GM12878 (cell line): ENCODE measurements at regions not wholly inside any gene's neighbourhood (a gene's known extent, or its start where the extent isn't known, plus 50 kb on each side); places are given as distances from the start of the nearest gene placed in this dataset.

Experiments used
- CHD2 ChIP-seq: IDR thresholded peaks from 2 replicates; pipeline ENCODE4 v1.6.1; 2011; ENCODE audit warnings: low read depth, low read length, improper control_type of control experiment, borderline replicate concordance
- MEF2B ChIP-seq: fragments of 450-650 bp; IDR thresholded peaks from 2 replicates; pipeline ENCODE4 v1.6.1; 2018; ENCODE audit warnings: mild to moderate bottlenecking, moderate library complexity; ENCODE audit not compliant: partially characterized antibody, poor library complexity, severe bottlenecking
- SUPT20H ChIP-seq: IDR thresholded peaks from 2 replicates; pipeline ENCODE4 v1.6.1; 2011; ENCODE audit warnings: low read depth, mild to moderate bottlenecking, low read length, moderate library complexity, borderline replicate concordance; ENCODE audit not compliant: control insufficient read depth
- TF ChIP-seq, protein P1 (sequence below): fragments of 450-650 bp; IDR thresholded peaks from 2 replicates; pipeline ENCODE4 v1.6.1; 2017; ENCODE audit warnings: mild to moderate bottlenecking, moderate library complexity
- TF ChIP-seq, protein P2 (sequence below): IDR thresholded peaks from 2 replicates; pipeline ENCODE4 v1.6.1; 2012; ENCODE audit warnings: mild to moderate bottlenecking, low read depth, low read length

DNA sequence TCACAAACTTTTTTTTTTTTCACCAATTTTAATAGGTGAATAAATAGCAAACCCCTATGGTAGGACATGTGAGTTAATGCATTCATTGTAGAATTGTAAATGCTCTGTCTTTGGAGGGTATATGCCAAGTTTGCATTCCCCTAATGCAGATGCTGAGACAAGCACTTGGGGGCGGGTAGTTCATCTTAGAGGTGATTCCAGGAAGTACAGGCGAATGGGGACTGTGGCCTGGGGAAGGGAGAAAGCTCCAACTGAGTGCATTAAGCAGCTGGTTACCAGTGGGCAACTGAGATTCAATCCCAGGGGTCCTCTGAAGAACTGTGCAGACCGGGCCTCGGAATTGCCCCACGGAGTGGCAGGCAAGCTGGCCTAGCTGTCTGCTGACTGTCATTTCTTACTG lies 107.6 kb downstream of the ZNF664 start (continued):
- TF ChIP-seq, protein P1, sequence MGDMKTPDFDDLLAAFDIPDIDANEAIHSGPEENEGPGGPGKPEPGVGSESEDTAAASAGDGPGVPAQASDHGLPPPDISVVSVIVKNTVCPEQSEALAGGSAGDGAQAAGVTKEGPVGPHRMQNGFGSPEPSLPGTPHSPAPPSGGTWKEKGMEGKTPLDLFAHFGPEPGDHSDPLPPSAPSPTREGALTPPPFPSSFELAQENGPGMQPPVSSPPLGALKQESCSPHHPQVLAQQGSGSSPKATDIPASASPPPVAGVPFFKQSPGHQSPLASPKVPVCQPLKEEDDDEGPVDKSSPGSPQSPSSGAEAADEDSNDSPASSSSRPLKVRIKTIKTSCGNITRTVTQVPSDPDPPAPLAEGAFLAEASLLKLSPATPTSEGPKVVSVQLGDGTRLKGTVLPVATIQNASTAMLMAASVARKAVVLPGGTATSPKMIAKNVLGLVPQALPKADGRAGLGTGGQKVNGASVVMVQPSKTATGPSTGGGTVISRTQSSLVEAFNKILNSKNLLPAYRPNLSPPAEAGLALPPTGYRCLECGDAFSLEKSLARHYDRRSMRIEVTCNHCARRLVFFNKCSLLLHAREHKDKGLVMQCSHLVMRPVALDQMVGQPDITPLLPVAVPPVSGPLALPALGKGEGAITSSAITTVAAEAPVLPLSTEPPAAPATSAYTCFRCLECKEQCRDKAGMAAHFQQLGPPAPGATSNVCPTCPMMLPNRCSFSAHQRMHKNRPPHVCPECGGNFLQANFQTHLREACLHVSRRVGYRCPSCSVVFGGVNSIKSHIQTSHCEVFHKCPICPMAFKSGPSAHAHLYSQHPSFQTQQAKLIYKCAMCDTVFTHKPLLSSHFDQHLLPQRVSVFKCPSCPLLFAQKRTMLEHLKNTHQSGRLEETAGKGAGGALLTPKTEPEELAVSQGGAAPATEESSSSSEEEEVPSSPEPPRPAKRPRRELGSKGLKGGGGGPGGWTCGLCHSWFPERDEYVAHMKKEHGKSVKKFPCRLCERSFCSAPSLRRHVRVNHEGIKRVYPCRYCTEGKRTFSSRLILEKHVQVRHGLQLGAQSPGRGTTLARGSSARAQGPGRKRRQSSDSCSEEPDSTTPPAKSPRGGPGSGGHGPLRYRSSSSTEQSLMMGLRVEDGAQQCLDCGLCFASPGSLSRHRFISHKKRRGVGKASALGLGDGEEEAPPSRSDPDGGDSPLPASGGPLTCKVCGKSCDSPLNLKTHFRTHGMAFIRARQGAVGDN = no peak
- no peak for TF ChIP-seq SUPT20H
- no peak for TF ChIP-seq MEF2B
- no peak for TF ChIP-seq CHD2
- TF ChIP-seq, protein P2, sequence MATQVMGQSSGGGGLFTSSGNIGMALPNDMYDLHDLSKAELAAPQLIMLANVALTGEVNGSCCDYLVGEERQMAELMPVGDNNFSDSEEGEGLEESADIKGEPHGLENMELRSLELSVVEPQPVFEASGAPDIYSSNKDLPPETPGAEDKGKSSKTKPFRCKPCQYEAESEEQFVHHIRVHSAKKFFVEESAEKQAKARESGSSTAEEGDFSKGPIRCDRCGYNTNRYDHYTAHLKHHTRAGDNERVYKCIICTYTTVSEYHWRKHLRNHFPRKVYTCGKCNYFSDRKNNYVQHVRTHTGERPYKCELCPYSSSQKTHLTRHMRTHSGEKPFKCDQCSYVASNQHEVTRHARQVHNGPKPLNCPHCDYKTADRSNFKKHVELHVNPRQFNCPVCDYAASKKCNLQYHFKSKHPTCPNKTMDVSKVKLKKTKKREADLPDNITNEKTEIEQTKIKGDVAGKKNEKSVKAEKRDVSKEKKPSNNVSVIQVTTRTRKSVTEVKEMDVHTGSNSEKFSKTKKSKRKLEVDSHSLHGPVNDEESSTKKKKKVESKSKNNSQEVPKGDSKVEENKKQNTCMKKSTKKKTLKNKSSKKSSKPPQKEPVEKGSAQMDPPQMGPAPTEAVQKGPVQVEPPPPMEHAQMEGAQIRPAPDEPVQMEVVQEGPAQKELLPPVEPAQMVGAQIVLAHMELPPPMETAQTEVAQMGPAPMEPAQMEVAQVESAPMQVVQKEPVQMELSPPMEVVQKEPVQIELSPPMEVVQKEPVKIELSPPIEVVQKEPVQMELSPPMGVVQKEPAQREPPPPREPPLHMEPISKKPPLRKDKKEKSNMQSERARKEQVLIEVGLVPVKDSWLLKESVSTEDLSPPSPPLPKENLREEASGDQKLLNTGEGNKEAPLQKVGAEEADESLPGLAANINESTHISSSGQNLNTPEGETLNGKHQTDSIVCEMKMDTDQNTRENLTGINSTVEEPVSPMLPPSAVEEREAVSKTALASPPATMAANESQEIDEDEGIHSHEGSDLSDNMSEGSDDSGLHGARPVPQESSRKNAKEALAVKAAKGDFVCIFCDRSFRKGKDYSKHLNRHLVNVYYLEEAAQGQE = no peak
